ENCODE measurements at regions not wholly inside any gene's neighbourhood (a gene's known extent, or its start where the extent isn't known, plus 50 kb on each side); places are given as distances from the start of the nearest gene placed in this dataset.
A peak's percentile ranks its signal among the peaks of the same experiment; 100 is the strongest.

DNA sequence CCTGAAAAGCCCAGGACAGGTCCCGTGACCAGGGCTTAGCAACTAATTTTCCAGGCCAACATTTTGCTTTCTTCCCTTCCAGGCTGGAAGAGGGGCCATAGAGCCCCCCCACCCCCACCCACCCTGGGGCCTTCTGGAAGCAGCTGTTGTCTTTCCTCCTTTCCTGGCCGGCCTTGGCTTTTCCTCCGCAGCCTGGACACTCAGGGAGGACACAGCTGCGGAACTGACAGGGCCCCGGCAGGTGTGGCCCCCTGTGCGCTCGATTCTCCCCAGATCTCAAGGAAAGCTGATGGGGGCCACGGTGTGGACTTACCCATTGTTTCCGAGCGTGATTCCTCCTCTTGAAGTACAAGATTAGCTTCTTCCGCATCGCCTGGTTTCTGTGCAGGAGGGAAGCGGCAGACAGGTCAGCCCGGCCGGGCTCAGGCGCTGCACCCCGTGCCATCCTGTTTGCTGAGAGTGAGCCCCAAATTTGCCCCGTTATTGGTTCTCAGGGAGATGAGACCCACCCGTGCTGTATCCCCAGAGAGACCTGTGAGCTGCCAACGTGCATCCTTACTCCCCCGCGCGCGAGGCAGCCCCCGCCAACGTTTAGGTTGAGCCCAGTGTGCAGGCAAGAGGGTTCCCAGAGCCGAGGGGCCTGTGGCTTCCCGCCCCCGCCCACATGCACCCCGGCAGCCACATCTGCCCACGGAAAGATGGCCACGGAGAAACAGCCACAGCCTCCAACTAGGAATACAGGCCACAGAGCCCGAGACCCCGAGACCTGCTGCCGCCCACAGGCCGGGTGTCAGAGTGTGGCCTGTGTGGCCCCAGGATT lies 129.6 kb downstream of the NCOR2 start:
- H3K27me3 Mint-ChIP-seq: no peaks in the 10 kb centered on the region

DNA sequence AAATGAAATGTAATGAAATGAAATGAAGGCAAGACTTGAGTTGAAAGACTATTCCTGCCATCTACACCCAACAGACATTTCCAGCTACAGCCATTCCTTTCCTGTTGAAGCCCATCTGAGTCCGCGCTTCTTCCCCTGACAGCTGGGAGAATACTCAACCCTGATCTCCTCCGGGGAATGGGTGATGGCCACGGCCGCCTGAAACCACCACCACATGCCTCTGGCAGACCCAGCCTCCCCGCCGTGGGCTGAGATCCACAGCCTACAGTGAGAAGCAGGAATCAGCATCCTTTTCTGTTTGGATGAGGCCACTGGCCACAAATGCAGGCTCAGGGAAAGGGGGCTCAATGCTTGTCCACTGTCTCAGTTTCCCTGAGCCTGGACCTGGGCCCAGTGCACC lies 130.3 kb downstream of the NCOR2 start:
- Mint-ChIP-seq H3K4me3 (no peak overlapping the region), H3K36me3 (ENCODE audit: low read depth) (peaks cover 54% of the 10 kb centered on the region), H3K27ac (no peak overlapping the region), H3K4me1 (ENCODE audit: low read depth) (peaks cover 16% of the 10 kb centered on the region), H3K9me3 (no peaks in the 10 kb centered on the region), H3K27me3 (no peaks in the 10 kb centered on the region)
- intact Hi-C loops (cut with micrococcal nuclease): no loop called here

More for the DNA sequence above, 129.6 kb downstream of the NCOR2 start:
- H3K9me3 Mint-ChIP-seq: no peaks in the 10 kb centered on the region
- peaks cover 9% of the 10 kb centered on the region for H3K4me1 Mint-ChIP-seq (ENCODE audit: low read depth)
- H3K4me3 Mint-ChIP-seq: no peak overlapping the region
- intact Hi-C loops (cut with micrococcal nuclease): no loop called here
- peaks cover 58% of the 10 kb centered on the region for H3K36me3 Mint-ChIP-seq (ENCODE audit: low read depth)
- H3K27ac Mint-ChIP-seq: no peak overlapping the region

DNA sequence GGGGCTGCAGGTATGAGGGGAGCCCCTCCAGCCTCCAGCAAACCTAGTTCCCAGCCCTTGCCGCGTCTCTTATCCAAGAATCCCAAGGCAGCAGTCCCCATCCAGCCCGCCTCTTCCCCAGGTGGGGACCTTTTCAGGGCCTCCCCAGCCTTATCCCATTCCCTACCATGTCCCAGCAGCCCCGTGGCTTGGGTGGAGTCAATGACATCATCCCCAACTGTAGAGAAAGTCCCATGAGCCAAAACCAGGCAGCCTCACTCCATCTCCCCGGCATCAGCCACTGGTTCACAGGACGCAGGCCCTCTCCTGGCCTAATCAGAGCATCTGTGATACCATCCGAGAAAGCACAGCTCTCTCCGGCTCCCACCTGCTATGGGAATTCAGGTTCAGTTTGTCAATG lies 131.0 kb downstream of the NCOR2 start:
- intact Hi-C loops (cut with micrococcal nuclease): no loop called here
- H3K27me3 Mint-ChIP-seq: no peaks in the 10 kb centered on the region
- H3K4me1 Mint-ChIP-seq (ENCODE audit: low read depth): peaks cover 24% of the 10 kb centered on the region
- peaks cover 54% of the 10 kb centered on the region for H3K36me3 Mint-ChIP-seq (ENCODE audit: low read depth)
- H3K4me3 Mint-ChIP-seq: no peak overlapping the region
- no peaks in the 10 kb centered on the region for H3K9me3 Mint-ChIP-seq
- no peak overlapping the region for H3K27ac Mint-ChIP-seq

DNA sequence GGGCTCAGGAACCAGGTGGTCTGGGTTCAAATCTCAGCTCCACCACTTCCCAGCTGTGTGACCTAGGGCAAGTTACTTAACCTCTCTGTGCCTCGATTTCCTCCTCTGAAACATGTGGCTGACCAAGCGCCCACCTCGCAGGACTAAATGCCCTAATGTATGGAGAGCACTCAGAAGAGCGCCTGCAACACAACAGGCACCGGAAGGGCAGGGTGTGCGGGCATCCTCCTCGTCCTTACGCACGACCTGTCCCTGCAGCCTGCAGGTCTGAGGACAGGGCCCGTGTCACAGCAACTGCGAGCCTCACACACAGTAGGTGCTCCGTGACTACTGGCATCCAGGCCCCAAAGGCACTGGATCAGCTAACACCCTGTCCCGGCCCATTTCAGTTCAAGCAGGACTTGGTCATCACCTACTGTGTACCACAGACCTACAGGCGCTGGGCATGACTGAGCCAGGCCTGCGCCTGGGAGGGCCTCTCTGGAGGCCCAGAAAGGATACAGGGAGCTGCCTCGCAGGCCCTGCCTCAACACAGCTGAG lies 131.5 kb downstream of the NCOR2 start:
- intact Hi-C loops (cut with micrococcal nuclease): no loop called here
- Mint-ChIP-seq H3K4me1 (ENCODE audit: low read depth) (peaks cover 28% of the 10 kb centered on the region), H3K4me3 (no peak overlapping the region), H3K27ac (no peak overlapping the region), H3K36me3 (ENCODE audit: low read depth) (peaks cover 54% of the 10 kb centered on the region), H3K27me3 (no peaks in the 10 kb centered on the region), H3K9me3 (no peaks in the 10 kb centered on the region)

DNA sequence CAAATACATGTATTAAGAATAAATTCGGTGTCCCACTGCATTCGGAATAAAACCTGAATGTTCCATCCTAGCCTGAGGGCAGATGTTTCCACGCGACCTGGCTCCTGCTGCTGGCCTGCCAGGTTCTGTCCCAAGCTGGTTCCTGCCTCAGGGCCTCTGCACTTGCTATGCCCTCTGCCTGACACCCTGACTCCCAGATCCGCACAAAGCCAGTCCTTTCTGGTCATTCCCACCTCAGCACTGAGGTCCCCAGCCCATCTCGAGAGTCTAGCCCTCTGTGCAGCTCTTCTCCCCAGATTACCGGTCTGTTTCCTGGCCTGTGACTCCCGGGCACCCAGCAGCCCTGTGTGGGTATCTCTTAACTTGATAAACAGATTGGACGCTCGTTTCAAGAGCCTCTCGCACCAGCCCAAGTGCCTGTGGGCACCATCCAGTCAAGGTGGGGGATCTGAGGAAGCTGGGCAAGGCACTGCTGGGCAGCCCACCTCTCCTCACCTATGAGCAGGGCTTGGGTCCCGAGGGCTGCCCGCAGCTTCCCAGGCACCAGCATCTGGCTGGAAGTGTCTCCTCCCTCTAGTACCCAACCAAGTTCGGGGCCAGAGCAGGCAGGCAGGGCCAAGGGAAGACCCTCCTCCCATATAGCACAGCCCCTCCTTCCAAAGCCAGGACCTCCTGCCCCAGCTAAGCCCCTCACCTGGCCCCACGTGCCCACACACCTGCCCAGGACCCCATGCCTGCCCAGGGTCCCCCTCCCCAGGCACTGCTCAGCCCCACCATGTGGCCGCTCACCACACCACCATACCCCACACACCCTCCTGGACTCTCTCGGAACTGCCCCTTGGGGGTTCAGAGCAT lies 132.2 kb downstream of the NCOR2 start:
- intact Hi-C loops (cut with micrococcal nuclease): no loop called here
- Mint-ChIP-seq H3K27ac (no peak overlapping the region), H3K4me1 (ENCODE audit: low read depth) (peaks cover 35% of the 10 kb centered on the region), H3K27me3 (no peaks in the 10 kb centered on the region), H3K36me3 (ENCODE audit: low read depth) (peaks cover 54% of the 10 kb centered on the region), H3K4me3 (no peak overlapping the region), H3K9me3 (no peaks in the 10 kb centered on the region)

DNA sequence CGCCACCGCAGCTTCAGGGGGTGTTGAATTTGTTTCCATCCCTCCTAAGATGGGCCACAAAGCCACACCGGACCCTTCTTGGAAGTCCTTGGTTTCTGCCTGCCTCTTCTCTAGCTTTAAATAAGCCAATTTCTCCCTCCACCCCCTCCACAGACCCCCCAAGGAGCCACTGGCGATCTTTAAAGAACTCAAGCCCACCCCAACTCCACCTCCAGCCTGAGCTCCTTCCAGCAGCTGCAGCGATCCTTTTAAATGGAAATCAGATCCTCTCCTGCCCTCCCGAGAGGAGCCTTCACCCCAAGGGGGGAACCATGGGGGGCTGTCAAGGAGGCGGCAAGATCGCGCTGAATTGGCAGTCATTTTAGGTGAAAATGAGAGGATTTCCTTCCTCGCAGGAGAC lies 133.1 kb downstream of the NCOR2 start:
- no peak overlapping the region for H3K4me3 Mint-ChIP-seq
- no peaks in the 10 kb centered on the region for H3K27me3 Mint-ChIP-seq
- no peaks in the 10 kb centered on the region for H3K9me3 Mint-ChIP-seq
- peaks cover 62% of the 10 kb centered on the region for H3K36me3 Mint-ChIP-seq (ENCODE audit: low read depth)
- peaks cover 35% of the 10 kb centered on the region for H3K4me1 Mint-ChIP-seq (ENCODE audit: low read depth)
- intact Hi-C loops (cut with micrococcal nuclease): no loop called here
- no peak overlapping the region for H3K27ac Mint-ChIP-seq

DNA sequence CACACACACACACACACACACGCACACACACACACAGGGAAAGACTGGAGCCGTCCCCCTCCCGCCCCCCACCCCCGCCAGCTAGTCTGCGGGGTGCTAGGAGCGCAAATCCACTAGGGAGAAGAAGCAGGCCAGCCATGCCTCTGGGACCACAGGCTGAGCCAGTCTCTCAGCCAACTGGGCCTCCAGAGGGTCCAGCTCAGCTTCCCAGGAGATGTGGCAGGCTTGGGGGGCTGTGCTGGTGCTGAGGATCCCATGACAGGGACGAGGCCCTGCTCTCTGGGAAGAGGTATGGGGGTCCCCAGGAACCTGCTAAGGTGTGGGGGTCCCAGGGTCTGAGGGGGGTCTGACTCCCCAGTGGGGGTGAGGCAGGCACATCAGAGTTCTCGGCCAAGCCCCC lies 133.5 kb downstream of the NCOR2 start:
- Mint-ChIP-seq H3K36me3 (ENCODE audit: low read depth) (peaks cover 67% of the 10 kb centered on the region), H3K27ac (no peak overlapping the region), H3K27me3 (no peaks in the 10 kb centered on the region), H3K9me3 (no peaks in the 10 kb centered on the region), H3K4me3 (no peak overlapping the region), H3K4me1 (ENCODE audit: low read depth) (peaks cover 35% of the 10 kb centered on the region)
- intact Hi-C loops (cut with micrococcal nuclease): no loop called here

DNA sequence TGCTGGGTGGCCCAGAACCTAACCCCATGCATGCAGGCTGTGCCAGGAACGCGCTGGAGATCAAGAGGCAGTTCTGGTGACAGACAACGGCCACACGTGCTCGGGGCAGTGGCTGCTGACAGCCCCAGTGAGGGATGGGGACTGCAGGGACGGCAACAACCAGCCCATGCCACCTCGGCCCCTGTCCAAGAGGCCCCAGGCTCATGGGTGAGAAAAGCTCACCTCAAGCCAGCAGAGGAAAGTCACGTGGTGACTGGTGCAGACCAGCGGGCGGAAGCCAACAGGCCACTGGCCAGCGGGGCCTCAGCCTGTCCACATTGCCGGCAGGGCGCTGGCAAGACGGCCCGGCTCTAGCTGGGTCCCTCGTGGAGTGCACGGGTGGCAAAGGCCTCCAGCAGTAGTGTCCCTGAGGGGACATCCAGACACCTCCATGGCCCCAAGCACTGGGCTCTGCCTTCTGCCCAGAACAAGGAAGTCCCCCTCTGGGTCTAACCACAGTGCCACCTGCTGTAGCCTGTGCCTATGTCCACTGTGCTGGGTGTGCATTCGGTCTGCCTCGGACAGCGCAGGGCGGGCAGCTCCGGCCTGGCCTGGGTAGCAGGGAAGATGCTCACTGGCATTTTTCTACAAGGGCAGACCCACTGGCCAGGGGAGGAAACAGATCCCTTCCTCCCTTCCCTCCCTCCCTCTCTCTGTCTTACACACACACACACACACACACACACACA lies 134.1 kb downstream of the NCOR2 start:
- peaks cover 41% of the 10 kb centered on the region for H3K4me1 Mint-ChIP-seq (ENCODE audit: low read depth)
- H3K36me3 Mint-ChIP-seq (ENCODE audit: low read depth): peaks cover 72% of the 10 kb centered on the region
- H3K27ac Mint-ChIP-seq: peak overlapping the region; percentile 52
- no peaks in the 10 kb centered on the region for H3K27me3 Mint-ChIP-seq
- H3K9me3 Mint-ChIP-seq: no peaks in the 10 kb centered on the region
- no peak overlapping the region for H3K4me3 Mint-ChIP-seq
- intact Hi-C loops (cut with micrococcal nuclease): no loop called here

DNA sequence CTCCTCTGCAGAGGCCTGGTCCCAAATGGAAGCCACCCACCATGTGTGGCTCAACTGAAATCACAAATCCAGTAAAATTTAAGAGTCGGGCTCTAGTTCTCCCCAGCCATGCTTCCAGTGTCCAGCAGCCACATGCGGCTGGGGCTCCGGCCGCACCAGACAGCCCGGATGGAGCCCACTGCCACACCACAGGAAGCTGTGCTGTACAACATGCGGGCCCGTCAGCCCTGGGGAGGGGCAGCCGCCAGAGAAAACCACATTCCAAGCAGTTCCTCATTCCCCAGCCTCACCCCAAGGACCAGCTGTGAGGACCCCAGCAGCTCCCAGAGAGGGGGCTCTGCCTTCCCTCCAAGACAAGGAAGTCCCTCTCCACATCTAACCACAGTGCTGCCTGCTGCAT lies 135.0 kb downstream of the NCOR2 start:
- Mint-ChIP-seq H3K4me3 (peak overlapping the region; percentile 8), H3K27me3 (no peaks in the 10 kb centered on the region), H3K9me3 (no peaks in the 10 kb centered on the region), H3K4me1 (ENCODE audit: low read depth) (peaks cover 50% of the 10 kb centered on the region), H3K36me3 (ENCODE audit: low read depth) (peaks cover 82% of the 10 kb centered on the region), H3K27ac (peak overlapping the region; percentile 52)
- intact Hi-C loops (cut with micrococcal nuclease): no loop called here

DNA sequence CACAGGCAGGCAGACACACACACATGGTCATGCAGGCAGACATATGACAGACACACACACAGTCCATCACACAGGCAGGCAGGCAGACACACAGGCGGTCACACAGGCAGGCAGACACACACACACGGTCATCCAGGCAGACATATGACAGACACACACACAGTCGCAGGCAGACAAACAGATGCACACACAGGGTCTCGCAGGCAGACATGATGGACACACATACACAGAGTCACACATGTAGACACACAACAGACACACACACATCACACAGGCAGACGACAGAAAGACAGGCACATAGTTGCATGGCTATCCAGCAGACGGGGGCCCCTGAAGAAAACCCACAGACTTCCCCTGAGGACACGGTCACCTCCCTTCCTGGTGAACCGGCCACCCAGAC lies 135.4 kb downstream of the NCOR2 start:
- Mint-ChIP-seq H3K4me3 (peak overlapping the region; percentile 8), H3K27me3 (no peaks in the 10 kb centered on the region), H3K36me3 (ENCODE audit: low read depth) (peaks cover 85% of the 10 kb centered on the region), H3K9me3 (no peaks in the 10 kb centered on the region), H3K4me1 (ENCODE audit: low read depth) (peaks cover 54% of the 10 kb centered on the region), H3K27ac (peak overlapping the region; percentile 52)
- intact Hi-C loops (cut with micrococcal nuclease): no loop called here

DNA sequence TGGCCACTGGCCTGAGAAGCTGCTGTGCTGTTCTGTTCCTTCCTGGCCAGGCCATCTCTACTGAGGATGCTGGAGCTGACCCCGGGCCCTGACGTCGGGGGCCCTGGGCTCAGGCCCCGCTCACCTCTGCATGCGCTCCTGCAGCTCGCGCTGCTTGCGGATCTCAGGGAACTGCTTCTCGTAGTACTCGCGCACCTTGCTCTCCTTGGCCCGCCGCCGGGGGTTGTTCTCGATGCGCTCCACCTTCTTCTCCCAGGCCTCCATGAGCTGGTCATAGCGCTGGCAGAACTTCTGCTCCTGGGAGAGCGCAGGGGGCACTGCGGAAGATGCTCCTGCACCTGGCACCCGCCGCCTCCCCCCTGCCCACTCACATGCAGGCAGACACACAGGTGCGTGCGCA lies 135.6 kb downstream of the RFLNA start:
- no peaks in the 10 kb centered on the region for H3K27me3 Mint-ChIP-seq
- no peaks in the 10 kb centered on the region for H3K9me3 Mint-ChIP-seq
- H3K36me3 Mint-ChIP-seq (ENCODE audit: low read depth): peaks cover 88% of the 10 kb centered on the region
- peak overlapping the region; percentile 9 for H3K27ac Mint-ChIP-seq
- H3K4me3 Mint-ChIP-seq: no peak overlapping the region
- intact Hi-C loops (cut with micrococcal nuclease): no loop called here
- H3K4me1 Mint-ChIP-seq (ENCODE audit: low read depth): peaks cover 60% of the 10 kb centered on the region

DNA sequence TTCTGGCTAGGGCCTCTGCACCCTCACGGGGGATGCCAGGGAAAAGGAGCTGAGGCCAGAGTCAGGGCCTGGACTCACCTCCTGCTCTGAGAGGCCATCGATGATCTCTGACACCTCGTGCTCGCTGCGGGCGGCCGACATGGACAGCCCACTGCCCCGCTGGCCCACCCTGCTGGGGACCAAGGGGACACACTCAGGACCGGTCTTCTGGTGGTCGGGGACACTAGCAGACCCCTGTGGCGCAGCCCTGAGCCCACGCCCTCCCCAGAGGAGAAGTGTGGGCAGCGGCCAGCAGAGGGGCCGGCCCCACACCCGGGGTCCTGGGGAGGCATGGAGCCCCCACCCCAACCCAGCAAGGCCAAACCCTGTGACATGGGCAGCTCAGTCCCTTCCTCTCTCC lies 134.6 kb downstream of the RFLNA start:
- intact Hi-C loops (cut with micrococcal nuclease): no loop called here
- peaks cover 60% of the 10 kb centered on the region for H3K4me1 Mint-ChIP-seq (ENCODE audit: low read depth)
- peaks cover 88% of the 10 kb centered on the region for H3K36me3 Mint-ChIP-seq (ENCODE audit: low read depth)
- H3K4me3 Mint-ChIP-seq: no peak overlapping the region
- no peak overlapping the region for H3K27ac Mint-ChIP-seq
- H3K9me3 Mint-ChIP-seq: no peaks in the 10 kb centered on the region
- H3K27me3 Mint-ChIP-seq: no peaks in the 10 kb centered on the region

DNA sequence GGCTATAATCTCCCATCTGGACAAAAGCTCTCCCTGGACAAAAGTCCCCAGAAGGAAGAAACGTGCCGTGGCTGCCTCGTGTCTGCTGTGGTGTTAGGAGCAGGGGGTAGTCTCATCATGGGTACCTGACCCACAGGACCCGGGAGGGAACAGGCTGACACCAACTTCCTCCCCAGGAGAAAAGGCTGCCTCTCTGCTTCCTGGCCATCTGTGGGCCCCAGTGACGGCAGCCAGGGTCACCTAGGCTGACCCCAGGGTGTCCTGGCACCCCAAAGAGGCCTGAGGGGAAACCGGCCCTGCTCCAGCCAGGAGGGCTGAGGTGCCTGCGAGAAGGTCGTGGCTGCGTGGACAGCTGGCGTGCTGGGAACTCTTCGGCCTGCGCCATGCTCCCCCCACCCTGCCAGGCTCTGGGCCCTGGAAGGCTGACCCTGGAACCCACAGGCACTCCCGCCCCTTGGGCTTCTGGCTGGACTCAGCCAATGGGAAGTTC lies 133.9 kb downstream of the RFLNA start:
- H3K4me1 Mint-ChIP-seq (ENCODE audit: low read depth): peaks cover 59% of the 10 kb centered on the region
- no peak overlapping the region for H3K4me3 Mint-ChIP-seq
- H3K9me3 Mint-ChIP-seq: no peaks in the 10 kb centered on the region
- peaks cover 91% of the 10 kb centered on the region for H3K36me3 Mint-ChIP-seq (ENCODE audit: low read depth)
- intact Hi-C loops (cut with micrococcal nuclease): no loop called here
- no peaks in the 10 kb centered on the region for H3K27me3 Mint-ChIP-seq
- peak overlapping the region; percentile 50 for H3K27ac Mint-ChIP-seq

Measured in dendritic cell treated with granulocyte-macrophage colony-stimulating factor and Interleukin-4, amounts not matched to agents 40 ng/mL and 50 ng/mL, for 4 days (primary cell).